ENCODE measurements at regions not wholly inside any gene's neighbourhood (a gene's known extent, or its start where the extent isn't known, plus 50 kb on each side); places are given as distances from the start of the nearest gene placed in this dataset.
"Not testable (repeated sequence)": the region's sequence is repeated elsewhere in the genome, so short reads cannot be mapped to it uniquely, and the experiment has no call there.

- Mint-ChIP-seq H3K4me3 (no peak overlapping the region), H3K4me1 (no peaks in the 10 kb centered on the region), H3K9me3 (peaks cover 0 to 9% (median 5%) of the 10 kb centered on the region in 6 donors), H3K27me3 (ENCODE audit: low read depth in 3 of 3) (peaks cover 0 to 3% (median 2%) of the 10 kb centered on the region in 3 donors), H3K36me3 (no peaks in the 10 kb centered on the region), H3K27ac (no peak overlapping the region)
- no peak for DNase-seq
These were observed 200.5 kb downstream of the HINT1 start for GRCh38 chr5:130964231-130965202.

DNA sequence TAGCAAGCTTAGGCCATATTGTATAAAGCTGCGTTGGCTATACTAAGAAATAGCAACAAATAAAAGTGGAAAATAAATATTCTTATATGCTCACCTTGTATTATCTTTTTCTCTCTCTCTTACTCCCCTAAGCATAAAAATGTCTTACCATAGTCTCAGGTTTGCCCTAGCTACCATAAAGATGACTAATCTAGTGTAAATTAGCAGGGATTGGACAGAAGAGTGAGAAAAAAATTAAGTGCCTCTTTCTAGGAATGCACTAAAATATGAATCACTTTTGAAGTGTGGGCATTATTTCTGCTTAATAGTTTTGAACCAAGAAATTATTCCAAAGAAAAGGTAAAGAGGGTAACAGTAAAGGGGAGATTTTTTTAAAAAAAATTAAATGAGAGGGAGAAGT is 201.3 kb downstream of the HINT1 start:
- Mint-ChIP-seq H3K27me3 (ENCODE audit: low read depth in 3 of 3) (peaks cover 0 to 3% (median 2%) of the 10 kb centered on the region in 3 donors), H3K36me3 (no peaks in the 10 kb centered on the region), H3K27ac (no peak overlapping the region), H3K4me3 (no peak overlapping the region), H3K4me1 (no peaks in the 10 kb centered on the region), H3K9me3 (peaks cover 0 to 9% (median 5%) of the 10 kb centered on the region in 6 donors)
- DNase-seq: no peak

DNA sequence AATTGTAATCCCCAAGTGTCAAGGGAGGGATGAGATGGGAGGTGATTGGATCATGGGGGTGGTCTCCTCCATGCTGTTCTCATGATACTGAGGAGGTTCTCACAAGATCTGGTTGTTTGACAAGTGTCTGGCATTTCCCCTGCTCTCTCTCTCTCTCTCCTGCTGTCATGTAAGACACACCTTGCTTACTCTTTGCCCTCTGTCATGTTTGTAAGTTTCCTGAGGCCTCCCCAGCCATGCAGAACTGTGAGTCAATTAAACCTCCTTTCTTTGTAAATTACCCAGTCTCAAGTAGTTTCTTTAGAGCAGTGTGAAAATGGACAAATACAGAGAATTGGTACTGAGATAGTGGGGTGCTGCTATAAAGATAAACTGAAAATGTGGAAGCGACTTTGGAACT is 207.9 kb downstream of the HINT1 start:
- Mint-ChIP-seq H3K27me3 (ENCODE audit: low read depth in 3 of 3) (peaks cover 0 to 2% (median 0%) of the 10 kb centered on the region in 3 donors), H3K4me1 (no peaks in the 10 kb centered on the region), H3K9me3 (peaks cover 0 to 2% (median under 1%) of the 10 kb centered on the region in 6 donors), H3K4me3 (no peak overlapping the region), H3K36me3 (no peaks in the 10 kb centered on the region), H3K27ac (no peak overlapping the region)
- DNase-seq: no peak

DNA sequence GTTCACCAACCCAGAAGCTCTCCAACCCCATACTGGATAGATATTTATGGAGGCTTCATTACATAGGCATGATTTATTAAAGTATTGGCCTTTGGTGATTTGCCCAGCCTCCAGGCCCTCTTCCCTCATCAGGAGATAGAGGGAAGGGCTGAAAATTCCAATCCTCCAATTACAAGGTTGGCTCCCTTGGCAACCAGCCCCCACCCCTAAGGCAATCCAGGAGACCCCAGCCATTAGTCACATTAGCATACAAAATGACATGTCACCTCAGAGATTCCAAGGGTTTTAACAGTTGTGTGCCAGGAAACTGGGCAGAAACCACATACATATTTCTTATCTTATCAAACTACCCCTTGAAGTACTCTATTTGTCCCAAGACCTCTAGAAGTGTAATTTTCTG is 210.0 kb downstream of the HINT1 start:
- no peaks in the 10 kb centered on the region for H3K36me3 Mint-ChIP-seq

GRCh38 chr5:130954336-130954735 is 210.7 kb downstream of the HINT1 start:
- no peak for DNase-seq
- peaks cover 0 to 3% (median 0%) of the 10 kb centered on the region in 6 donors for H3K9me3 Mint-ChIP-seq
- H3K4me1 Mint-ChIP-seq: no peaks in the 10 kb centered on the region
- no peak overlapping the region for H3K27ac Mint-ChIP-seq
- H3K4me3 Mint-ChIP-seq: no peak overlapping the region
- H3K27me3 Mint-ChIP-seq (ENCODE audit: low read depth in 3 of 3): peaks cover 0 to 3% (median 0%) of the 10 kb centered on the region in 3 donors
- no peaks in the 10 kb centered on the region for H3K36me3 Mint-ChIP-seq

More for the DNA sequence above, 210.0 kb downstream of the HINT1 start:
- H3K4me3 Mint-ChIP-seq: no peak overlapping the region
- H3K27ac Mint-ChIP-seq: no peak overlapping the region
- H3K4me1 Mint-ChIP-seq: no peaks in the 10 kb centered on the region
- H3K27me3 Mint-ChIP-seq (ENCODE audit: low read depth in 3 of 3): peaks cover 0 to 2% (median 0%) of the 10 kb centered on the region in 3 donors
- peaks cover 0 to 3% (median 0%) of the 10 kb centered on the region in 6 donors for H3K9me3 Mint-ChIP-seq
- no peak for DNase-seq

DNA sequence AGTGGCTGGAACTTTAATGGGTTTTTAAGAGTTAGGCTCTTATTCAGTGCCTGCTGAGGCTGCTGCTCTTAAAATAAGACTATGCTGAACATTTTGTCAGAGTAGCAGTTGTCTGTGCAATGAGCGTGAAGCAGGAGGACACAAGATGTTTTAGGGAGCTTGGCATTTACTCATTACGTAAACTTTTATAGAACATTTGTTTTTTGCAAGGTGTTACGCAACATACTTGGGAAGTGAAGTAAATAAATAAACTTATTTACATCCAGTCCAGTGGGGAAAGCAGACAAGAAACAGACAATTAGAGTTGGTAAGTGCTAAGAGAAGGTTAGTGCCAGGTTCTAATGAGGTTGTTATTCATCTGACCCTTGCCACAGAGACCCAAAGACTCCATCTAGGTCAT is 226.0 kb downstream of the HINT1 start:
- peaks cover 0 to 4% (median 3%) of the 10 kb centered on the region in 3 donors for H3K27me3 Mint-ChIP-seq (ENCODE audit: low read depth in 3 of 3)

GRCh38 chr5:130937046-130937445 is 228.0 kb downstream of the HINT1 start:
- Mint-ChIP-seq H3K4me1 (no peaks in the 10 kb centered on the region), H3K36me3 (no peaks in the 10 kb centered on the region), H3K27ac (no peak overlapping the region), H3K27me3 (ENCODE audit: low read depth in 3 of 3) (peaks cover 3 to 5% (median 5%) of the 10 kb centered on the region in 3 donors), H3K4me3 (no peak overlapping the region), H3K9me3 (peaks cover 0 to 2% (median 0%) of the 10 kb centered on the region in 6 donors)
- no peak for DNase-seq

More for the DNA sequence above, 226.0 kb downstream of the HINT1 start:
- Mint-ChIP-seq H3K36me3 (no peaks in the 10 kb centered on the region), H3K9me3 (peaks cover 0 to 2% (median 0%) of the 10 kb centered on the region in 6 donors), H3K27ac (no peak overlapping the region), H3K4me3 (no peak overlapping the region), H3K4me1 (no peaks in the 10 kb centered on the region)
- DNase-seq: no peak

- no peak for DNase-seq
- Mint-ChIP-seq H3K4me1 (no peaks in the 10 kb centered on the region), H3K9me3 (peaks cover 0 to 3% (median 0%) of the 10 kb centered on the region in 6 donors)
These were observed 241.4 kb downstream of the HINT1 start for GRCh38 chr5:130923543-130924124.

GRCh38 chr5:130912088-130912487 is 253.0 kb downstream of the HINT1 start:
- Mint-ChIP-seq H3K4me3 (no peak overlapping the region), H3K9me3 (peaks cover 0 to 2% (median 0%) of the 10 kb centered on the region in 6 donors), H3K36me3 (no peaks in the 10 kb centered on the region), H3K27ac (no peak overlapping the region), H3K27me3 (ENCODE audit: low read depth in 3 of 3) (peaks cover 3 to 12% (median 5%) of the 10 kb centered on the region in 3 donors), H3K4me1 (no peaks in the 10 kb centered on the region)
- no peak for DNase-seq

More at GRCh38 chr5:130923543-130924124, 241.4 kb downstream of the HINT1 start:
- peaks cover 0 to 12% (median 1%) of the 10 kb centered on the region in 3 donors for H3K27me3 Mint-ChIP-seq (ENCODE audit: low read depth in 3 of 3)
- H3K27ac Mint-ChIP-seq: no peak overlapping the region
- no peak overlapping the region for H3K4me3 Mint-ChIP-seq
- no peaks in the 10 kb centered on the region for H3K36me3 Mint-ChIP-seq

DNA sequence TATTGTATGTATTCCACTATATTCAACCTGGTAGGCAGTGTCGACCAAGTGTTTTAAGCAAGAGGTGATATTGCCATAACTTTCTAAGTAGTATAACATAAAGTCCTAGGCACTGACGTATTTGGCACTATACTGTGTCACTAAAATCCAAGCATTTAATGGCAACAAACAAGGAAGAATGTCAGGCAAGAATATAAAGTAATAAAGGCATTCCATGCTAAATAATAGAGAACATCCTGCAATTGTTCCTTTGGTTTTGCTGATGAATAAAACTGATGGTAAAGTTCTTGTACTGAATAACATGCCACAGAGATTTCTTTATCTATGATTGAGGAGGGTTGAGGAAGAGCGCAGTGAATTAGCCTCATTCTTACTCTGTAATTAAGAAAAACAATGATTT is 256.9 kb downstream of the HINT1 start:
- no peak for DNase-seq
- Mint-ChIP-seq H3K27me3 (ENCODE audit: low read depth in 3 of 3) (peaks cover 3 to 11% (median 5%) of the 10 kb centered on the region in 3 donors), H3K4me1 (no peaks in the 10 kb centered on the region), H3K4me3 (no peak overlapping the region), H3K27ac (no peak overlapping the region), H3K9me3 (peaks cover 0 to 7% (median under 1%) of the 10 kb centered on the region in 6 donors), H3K36me3 (no peaks in the 10 kb centered on the region)

DNA sequence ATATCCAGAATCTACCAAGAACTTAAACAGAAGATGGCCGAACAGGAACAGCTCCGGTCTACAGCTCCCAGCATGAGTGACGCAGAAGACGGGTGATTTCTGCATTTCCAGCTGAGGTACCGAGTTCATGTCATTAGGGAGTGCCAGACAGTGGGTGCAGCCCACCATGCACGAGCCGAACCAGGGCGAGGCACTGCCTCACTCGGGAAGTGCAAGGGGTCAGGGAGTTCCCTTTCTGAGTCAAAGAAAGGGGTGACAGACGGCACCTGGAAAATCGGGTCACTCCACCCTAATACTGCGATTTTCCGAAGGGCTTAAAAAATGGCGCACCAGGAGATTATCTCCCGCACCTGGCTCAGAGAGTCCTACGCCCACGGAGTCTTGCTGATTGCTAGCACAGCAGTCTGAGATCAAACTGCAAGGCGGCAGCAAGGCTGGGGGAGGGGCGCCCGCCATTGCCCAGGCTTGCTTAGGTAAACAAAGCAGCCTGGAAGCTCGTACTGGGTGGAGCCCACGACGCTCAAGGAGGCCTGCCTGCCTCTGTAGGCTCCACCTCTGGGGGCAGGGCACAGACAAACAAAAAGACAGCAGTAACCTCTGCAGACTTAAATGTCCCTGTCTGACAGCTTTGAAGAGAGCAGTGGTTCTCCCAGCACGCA is 267.4 kb downstream of the HINT1 start:
- not testable (repeated sequence) for H3K27me3 Mint-ChIP-seq (ENCODE audit: low read depth in 3 of 3); H3K4me1 Mint-ChIP-seq; DNase-seq; H3K4me3 Mint-ChIP-seq; H3K9me3 Mint-ChIP-seq; H3K36me3 Mint-ChIP-seq; H3K27ac Mint-ChIP-seq

- H3K4me3 Mint-ChIP-seq; H3K36me3 Mint-ChIP-seq; H3K4me1 Mint-ChIP-seq; H3K27me3 Mint-ChIP-seq (ENCODE audit: low read depth in 3 of 3); DNase-seq; H3K9me3 Mint-ChIP-seq; H3K27ac Mint-ChIP-seq: not testable (repeated sequence)
These were observed 267.9 kb downstream of the HINT1 start for GRCh38 chr5:130897181-130897536.

GRCh38 chr5:130896636-130897035 is 268.4 kb downstream of the HINT1 start:
- Mint-ChIP-seq H3K27ac (no peak overlapping the region), H3K4me1 (no peaks in the 10 kb centered on the region), H3K36me3 (peaks cover 0 to 5% (median 0%) of the 10 kb centered on the region in 3 donors), H3K9me3 (peaks cover 0 to 8% (median under 1%) of the 10 kb centered on the region in 6 donors), H3K4me3 (no peak overlapping the region), H3K27me3 (ENCODE audit: low read depth in 3 of 3) (peaks cover 3 to 8% (median 6%) of the 10 kb centered on the region in 3 donors)
- DNase-seq: no peak

DNA sequence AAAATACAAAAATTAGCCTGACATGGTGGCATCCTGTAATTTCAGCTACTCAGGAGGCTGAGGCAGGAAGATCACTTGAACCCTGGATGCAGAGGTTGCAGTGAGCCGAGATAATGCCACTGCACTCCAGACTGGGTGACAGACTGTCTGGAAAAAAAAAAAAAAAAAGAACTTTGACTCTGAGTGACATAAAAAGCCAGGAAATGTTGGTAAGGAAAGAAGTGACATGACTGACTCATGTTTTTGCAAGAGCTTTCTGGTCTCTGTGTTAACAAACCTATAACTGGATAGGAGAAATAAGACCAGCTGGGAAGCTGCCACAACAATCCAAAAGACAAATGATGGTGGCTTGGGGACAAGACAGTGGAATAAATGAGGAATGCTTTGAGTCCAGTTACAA is 272.1 kb downstream of the HINT1 start:
- H3K4me3 Mint-ChIP-seq: no peak overlapping the region
- peaks cover 0 to 4% (median 0%) of the 10 kb centered on the region in 6 donors for H3K9me3 Mint-ChIP-seq
- peaks cover 0 to 5% (median 0%) of the 10 kb centered on the region in 3 donors for H3K36me3 Mint-ChIP-seq
- H3K27ac Mint-ChIP-seq: no peak overlapping the region
- H3K27me3 Mint-ChIP-seq (ENCODE audit: low read depth in 3 of 3): peaks cover 2 to 8% (median 6%) of the 10 kb centered on the region in 3 donors
- H3K4me1 Mint-ChIP-seq: no peaks in the 10 kb centered on the region
- no peak for DNase-seq

Data from immature natural killer cell (primary cell).